Nucleus accumbens (tissue), 56 donors: ENCODE measurements at regions not wholly inside any gene's neighbourhood (a gene's known extent, or its start where the extent isn't known, plus 50 kb on each side); places are given as distances from the start of the nearest gene placed in this dataset.

ENCODE experiments used
- DNase-seq, 56 donors: peaks; one replicate each; lab custom pipeline; 2025; lab: John Stamatoyannopoulos, UW

DNA sequence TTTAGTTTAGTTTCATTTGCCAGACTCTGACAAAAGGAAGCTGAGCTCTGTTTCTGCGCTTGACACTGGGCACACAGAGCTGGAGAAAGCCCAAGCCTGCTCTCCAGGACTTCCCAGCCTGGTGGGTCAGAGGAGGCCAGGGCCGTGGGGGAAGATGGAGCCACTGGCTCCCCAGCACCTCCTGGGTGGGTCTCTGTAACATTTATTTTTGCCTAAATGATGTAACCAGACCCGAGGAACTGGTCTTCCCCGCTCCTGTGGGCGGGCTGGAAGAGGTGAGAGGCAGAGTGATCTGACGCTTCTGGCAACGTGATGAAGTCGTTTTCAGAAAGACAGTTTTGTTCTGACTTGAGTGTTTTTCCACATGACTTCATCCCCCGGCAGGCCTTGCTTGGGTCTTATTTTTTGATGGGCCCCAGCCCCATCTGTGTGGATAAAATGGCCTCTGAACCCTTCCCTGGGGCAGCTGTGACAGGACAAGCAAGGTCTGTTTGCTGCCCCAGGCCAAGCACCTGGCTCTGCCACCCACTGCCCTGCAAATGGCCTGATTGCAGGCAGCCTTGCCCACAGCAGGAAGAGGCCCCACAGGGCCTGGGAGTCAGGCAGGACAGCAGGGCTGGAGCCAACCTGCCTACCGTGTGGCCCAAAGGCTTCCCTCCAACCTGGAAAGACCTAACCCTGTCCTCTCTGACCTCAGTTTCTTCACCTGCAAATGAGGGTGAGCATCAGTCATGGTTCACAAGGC is 304.9 kb upstream of the ZMIZ1 start:
- peak in 16 of 56 donors; percentile 8 to 50 (median 33) for DNase-seq

DNA sequence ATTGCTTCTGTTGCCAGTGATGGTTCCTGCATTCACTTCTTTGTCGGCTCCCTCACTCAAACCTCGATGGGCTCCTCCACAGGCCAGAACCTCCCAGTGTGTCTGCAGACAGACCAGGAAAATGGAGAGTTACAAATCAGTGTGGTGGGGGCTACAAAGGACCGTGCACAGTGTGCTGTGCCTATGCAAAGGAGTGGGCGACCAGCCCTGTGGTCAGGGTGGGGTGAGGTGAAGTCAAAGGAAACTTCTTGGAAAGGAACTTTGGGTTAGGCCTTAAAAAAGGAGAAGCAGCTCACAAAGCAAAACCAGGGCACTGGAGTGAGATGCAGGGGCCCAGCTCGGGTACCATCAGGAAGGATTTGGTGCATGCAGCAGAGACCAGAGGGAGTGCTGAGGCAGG is 304.3 kb upstream of the ZMIZ1 start:
- no peak for DNase-seq

DNA sequence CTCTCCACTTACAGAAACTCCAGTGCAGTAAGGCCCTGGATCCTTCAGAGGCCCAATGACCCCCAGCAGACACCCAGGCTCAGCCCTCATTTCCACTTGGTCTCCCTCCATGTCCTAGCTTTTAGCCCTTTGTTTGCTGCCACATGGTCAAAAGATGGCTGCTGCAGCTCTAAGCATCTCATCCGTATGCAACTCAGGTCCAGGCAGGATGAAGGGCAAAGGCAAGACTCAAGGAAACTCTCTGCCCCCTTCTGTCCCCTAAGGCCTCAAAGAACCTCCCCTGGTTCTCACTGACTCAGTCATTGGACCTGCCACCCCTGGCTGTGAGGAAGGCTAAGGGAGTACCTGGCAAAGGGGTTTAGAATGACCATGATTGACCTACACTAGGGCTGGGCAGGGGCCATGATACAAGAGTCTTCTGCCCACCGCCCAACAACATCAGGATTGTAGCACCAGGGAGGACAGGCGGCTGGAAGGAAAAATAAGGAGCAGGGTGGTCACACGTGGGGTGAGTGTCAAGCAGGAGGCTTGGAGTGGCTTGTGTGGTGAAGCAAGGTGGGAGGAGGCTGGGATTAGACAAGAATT is 303.8 kb upstream of the ZMIZ1 start:
- no peak for DNase-seq

DNA sequence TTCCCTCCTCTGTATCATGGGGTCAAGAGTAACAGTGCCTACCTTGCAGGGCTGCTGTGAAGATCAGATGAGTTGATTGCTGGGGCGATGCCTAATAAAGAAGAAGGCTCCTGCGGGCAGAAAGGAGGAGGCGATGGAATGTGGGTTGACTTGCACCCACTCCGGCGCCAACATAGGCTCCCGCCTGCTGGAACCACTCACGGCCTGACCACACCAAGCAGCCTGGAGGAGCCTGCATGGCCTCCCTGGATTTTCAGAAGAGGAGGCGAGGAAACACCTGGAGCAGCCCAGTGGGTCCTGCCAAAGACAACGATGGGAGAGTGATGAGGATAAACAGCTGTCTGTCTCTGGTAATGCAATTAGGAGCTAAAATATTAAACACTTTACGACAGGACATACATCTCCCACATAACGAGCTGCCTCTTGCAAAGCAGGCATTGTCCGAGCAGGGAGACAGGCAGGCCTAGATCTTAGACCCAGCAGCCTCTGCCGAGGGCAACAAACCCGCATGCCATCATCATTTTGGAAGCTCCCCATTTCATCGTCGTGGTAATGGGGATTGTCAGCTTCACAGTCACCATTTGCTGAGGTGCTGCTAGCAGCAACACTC is 302.9 kb upstream of the ZMIZ1 start:
- no peak for DNase-seq

DNA sequence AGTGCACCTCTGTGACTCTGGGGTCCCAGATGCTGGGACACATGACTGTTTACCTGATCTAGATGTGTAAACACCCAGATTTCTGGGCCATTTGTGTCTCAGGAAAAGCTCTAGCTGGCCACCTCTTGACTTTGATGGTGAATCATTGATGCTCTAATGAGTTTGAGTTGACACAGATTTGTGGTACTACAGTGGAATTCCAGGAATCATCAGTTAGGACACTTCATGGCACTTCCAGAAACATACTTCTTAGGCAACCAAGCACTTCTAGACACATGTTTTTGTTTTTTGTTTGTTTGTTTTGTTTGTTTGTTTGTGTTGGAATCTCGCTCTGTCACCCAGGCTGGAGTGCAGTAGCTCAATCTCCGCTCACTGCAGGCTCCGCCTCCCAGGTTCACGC is 302.2 kb upstream of the ZMIZ1 start:
- DNase-seq, result no peak

DNA sequence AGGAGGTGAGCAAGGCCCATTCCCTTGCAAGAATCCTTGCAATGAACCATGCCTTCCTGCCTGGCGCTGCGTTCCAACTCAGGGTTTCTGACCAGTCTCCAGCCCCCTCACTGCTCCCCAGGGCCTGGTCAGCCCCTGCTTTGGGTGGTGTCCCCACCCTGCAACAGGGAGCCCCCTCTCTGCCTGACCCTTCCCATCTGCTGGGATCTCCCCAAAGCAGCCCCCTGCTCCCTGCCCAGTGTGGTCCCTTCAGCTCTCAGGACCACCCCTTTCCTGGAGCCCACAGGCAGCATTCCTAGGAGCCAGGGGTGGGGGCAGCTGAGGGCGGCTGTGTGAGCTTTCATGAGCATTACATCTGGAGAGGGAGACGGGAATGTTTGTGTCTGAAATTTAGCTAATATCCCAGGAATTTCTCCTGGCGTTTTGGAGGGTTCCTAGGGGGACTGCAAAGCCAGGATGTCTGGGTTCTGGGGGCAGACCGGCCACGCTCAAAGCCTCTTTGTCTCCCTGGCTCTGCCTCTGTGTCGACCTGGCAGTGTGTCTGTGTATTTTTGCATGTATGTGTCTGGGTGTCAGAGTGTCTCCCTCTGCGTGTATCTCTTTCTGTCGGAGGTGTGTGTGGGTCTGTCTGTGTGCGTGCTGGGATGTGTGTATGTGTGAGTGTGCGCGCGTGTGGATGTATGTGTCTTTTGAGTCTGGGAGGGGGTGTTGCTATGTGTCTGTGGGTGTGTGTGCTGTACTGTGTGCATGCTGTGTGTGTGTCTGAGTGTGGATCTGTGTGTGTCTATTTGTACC is 300.5 kb upstream of the ZMIZ1 start:
- no peak for DNase-seq

DNA sequence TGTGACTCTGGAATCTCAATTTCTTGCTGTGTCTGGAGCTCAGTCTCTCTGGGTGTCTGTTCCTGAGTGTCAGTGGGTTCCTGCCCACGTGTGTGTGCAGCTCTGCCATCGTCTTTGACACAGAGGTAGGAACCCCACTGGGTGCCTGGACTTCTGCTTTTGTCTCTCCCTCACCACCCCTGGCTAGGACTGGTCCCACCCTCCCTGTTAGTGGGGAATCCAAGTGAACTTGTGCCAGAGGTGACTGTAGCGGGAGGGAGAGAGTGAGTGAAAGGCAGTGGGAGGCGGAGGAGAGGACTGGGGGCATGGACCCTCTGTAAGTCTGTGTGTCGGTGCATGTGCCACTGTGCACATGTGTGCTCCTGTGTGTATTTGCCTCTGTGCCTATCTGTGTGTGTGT is 299.9 kb upstream of the ZMIZ1 start:
- DNase-seq, result no peak

DNA sequence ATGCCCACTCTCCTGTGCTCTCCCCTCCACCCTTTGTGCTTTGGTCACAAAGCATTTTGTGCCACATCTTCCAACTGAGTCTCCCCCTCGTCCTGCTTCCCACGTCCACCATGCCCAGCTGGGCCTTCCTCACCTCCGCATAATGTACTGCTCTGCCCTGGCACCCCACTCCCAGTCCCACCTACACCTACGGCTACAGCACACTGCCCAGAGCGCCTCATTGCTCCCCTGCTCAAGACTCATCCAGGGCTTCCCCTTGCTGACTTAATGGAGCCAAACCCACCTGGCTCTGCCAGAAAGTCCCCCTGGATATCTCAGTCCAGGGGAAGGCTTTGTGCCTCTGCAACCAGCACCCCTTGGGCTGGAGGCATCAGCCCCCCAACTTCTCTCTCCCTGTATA is 299.2 kb upstream of the ZMIZ1 start:
- no peak for DNase-seq

DNA sequence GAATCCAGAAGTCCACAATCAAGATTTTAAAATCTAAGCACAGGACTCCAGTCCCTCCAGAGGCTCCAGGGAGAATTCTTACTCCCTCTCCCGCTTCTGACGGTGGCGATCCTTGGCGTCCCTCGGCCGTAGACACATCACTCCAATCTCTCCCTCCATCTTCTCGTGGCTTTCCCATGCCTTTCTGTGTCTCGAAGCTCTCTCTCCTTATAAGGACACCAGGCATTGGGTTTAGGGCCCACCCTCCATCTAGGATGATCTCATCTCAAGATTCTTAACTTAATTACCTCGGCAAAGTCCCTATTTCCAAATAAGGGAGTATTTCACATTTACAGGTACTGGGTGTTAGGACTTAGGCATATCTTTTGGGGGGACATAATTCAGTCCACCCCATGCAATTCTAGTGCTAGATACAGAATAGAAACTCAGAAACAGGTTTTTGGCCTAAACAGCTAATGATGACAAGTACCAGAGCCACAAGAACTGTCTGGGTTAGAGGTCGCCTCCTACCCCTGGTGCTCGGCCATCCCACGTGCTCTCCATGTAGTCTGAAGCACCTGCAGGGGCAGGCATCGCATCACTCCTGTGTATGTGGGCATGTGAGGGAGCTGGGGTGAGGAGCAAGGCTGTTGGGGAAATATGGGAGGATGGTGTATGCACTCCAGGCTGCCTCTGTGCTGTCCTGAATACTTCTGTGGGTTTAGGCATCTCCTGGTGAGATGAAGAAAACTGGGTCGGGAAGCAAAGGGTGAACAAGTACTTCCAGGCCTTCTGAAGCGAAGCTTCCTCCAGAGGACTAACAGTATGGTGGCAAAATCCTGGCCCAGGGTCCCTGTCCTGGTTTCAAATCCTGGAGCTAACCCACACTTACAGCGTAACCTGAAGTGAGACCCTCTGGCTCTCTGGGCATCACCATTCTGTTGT is 298.3 kb upstream of the ZMIZ1 start:
- no peak for DNase-seq

DNA sequence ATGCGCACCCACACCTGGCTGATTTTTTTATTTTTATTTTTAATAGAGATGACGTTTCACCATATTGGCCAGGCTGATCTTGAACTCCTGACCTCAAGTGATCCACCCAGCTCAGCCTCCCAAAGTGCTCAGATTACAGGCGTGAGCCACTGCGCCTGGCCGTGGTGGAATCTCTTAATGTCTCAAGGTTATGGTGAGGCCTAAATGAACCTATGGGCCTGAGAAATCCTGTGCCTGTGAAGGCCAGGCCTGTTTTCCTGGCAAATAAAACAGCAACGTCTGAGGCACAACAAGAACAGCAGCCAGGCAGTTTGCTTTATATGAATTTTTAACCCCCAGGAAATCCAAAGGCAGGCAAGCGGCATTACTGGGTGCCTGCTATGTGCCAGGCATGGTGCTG is 297.5 kb upstream of the ZMIZ1 start:
- DNase-seq, result no peak

DNA sequence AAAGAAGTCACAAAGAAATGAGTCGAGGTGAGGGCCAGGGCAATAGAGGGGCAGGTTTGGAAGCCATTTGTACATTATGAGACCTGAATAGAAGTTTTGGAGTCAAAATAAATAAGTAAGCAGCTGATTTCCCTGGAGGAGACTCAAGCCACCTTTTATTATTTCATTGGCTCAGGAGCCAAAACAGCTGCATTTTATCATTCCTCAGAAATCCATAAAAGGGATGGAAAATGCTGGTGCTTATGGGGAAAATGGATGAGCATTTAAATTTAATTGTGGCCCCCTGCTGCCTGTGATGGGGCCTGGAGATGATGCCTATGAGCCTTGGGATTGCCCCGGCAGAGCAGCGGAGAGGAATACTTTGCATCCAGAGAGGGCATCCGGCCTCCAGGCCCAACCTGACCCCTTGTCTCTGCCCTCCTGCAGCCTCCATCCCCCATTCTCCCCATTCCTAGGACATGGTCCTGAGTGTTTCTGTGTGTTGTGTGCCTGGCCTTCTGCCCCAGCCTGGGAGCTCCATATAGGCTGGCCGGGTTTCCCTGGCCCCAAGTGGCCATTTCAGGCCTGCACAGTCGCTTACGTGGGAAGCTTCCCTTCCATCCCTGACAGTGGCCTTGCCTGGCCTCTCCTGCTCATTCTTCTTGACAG is 296.8 kb upstream of the ZMIZ1 start:
- no peak for DNase-seq

DNA sequence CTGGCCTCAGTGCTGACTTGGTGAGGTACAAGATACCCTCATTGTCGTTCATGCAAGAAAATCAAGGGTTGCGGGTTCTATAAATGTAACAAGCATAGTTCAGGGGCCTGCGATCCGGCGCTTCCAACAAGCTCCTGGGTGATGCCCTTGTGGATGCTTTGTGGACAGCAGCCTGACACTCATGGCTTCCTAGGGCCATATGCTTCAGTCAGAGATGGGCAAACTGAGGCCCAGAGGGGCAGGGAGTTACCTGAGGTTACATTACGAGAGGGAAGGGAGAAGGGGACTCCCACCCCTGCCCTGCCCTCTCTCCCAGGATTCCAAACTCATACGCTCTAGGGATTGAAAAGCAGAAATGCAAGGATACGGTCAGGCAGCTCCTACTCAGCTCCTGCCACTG is 296.3 kb upstream of the ZMIZ1 start:
- no peak for DNase-seq

DNA sequence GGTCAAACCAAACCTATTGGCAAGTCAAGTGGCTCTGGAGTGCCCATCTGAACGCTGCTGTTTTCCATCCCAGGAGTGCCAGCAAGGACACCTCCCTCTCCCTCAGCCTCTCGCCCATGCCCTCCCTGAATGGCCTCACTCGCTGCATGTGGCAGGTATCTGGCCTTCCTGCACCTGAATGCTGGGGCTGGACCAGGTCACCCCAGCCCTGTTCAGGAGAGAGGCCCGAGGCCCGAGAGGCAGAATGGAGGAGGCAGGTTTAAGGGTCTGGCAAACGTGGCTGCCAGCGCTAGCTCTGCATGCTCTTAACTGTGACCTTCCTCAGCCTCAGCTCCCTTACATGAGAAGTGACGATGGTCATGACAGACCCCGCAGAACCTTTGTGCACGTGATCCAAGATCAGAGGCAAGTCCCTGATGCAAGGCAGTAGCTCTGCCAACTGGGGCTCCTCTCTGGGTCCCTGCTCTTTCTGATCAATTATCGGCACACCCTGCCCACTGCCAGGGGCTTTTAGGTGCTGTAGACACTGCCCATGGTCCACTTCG is 295.7 kb upstream of the ZMIZ1 start:
- no peak for DNase-seq

DNA sequence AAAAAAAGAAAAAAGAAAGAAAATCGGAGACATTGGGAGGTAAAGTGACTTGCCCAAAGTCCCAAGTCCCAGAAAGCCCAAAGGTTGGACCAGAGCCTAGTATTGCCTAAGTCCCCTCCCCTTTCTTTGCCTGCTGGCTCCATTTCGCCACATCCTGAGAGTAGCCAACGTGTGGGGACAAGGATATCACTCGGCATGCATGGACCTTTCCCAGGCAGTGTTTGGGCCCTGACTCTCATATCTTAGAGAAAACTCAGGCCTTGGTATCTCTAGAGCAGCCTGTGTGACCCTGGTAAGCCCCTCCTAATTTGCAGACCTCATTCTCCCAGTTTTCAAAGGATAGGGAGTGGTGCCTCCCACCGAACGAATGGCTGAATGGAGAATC is 294.2 kb upstream of the ZMIZ1 start:
- no peak for DNase-seq

DNA sequence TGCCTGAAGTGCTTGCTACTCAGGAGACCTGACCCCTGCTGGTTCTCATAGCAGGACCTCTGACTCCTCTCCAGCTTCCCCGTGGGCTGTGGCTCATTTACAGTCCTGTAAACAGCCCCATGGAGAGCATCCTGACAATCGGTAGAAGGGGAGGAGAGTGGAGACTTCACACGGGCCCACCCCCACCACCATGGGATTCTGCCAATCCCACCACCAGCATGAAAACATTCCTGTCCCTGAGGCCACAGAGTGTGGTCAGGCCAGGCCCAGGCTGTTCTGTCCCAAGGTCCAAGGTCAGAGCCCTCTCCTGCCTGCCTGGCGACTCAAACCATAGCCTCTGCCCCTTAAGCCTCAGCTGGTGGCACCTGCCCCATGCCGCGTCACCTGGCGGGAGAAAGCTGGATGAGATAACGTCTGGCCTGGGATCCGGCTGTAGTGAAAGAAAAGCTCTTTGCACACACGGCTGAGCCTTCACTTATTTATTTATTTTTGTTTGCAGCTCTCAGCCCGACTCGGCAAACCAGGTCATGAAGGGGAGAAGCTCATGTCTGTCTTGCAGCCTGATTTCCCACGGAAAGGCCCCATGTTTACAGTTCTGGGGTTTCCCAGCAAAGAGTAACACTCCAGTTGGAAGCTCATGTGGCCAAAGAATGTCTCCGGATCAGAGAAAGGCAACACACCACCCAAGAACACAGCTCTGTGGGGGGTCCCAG is 293.6 kb upstream of the ZMIZ1 start:
- peak in 1 of 56 donors; percentile 30 for DNase-seq

DNA sequence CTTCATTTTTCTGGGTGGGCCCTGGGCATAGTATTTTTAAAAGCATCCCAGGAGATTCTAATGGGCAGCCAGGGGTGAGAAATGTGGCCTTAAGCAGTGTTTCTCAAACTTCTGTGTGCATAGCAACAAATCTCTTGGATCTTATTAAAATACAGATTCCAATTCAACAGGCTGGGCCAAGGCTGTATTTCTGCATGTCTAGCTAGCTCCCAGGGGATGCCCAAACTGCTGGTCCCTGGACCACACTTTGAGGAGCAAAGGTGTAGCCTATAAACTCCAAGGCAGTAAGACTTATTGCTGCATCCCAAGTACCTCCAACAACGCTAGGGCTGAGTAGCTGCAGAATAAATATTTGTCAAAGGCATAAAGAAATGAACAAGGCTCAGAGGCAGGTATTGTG is 292.9 kb upstream of the ZMIZ1 start:
- DNase-seq, result no peak

DNA sequence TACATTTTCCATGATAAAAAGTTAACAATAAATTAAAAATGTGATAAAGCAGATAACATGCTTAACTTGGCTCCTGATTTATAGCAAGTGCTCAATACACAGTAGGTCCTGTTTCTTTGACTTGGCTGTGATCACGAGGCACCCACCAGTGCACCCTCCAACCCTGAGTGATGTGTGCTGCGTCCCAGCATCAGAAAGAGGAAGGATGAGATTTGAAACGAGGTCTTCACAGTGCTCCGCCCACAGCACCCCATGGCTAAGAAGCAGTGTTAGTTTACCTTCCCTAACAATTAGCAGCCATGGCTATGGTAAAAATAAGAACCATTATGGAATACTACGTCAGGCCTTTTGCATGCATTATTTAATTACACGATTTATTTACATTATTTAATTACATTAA is 292.0 kb upstream of the ZMIZ1 start:
- DNase-seq, result peak in 2 of 56 donors; percentile 25 to 38

DNA sequence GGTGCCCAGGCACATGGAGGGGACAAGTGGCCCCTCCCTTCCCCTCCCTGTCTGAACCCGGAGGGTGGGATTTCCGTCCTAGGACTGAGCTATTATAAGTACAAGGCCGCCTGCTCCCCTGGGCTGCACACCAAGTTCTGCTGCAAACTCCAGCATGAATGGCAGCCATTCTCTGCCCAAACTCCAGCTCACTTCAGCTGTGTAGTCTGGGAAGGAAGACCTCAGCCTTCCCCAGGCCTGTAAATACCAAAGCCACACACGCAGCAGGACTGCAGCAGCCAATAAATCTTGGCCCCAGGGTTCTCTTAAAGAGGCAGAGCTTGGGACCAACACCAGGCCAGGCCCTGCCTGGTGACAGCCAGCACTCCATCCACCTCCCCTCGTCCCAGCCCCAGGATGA is 291.3 kb upstream of the ZMIZ1 start:
- peak in 54 of 56 donors; percentile 25 to 93 (median 76) for DNase-seq

DNA sequence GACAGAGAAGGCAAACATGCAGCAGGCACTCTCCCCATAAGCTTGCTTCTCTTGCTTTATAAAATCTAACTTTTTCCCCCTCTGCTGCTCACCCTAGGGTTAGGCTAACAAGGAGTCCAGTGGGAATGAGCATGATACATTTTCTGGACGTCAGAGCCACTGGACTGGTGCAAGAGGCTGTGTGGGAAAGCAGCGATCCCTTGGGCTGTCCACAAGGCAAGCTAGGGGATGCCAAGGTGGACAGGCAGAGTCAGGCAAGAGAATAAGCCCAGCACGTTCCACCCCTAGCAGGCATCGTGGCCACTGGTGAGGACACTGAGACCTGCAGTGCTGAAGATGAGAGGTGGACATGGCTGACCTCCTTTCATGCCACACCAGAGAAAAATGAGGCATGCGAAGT is 290.9 kb upstream of the ZMIZ1 start:
- DNase-seq, result peak in 1 of 56 donors; percentile 47
